ENCODE measurements at regions not wholly inside any gene's neighbourhood (a gene's known extent, or its start where the extent isn't known, plus 50 kb on each side); places are given as distances from the start of the nearest gene placed in this dataset.

- H3K27ac ChIP-seq: no peak overlapping the region
- no peak for TF ChIP-seq ZFX (IDR thresholded peaks at IDR 0.05)
- TF ChIP-seq CTCF (conservative IDR thresholded peaks at IDR 0.05): no peak
Measured at GRCh38 chr11:109785198-109785597, 308.0 kb upstream of the ZC3H12C start.

- H3K27ac ChIP-seq: no peak overlapping the region
- TF ChIP-seq ZFX (IDR thresholded peaks at IDR 0.05): no peak
- TF ChIP-seq CTCF (conservative IDR thresholded peaks at IDR 0.05): no peak
Measured at GRCh38 chr11:109785714-109786113, 307.5 kb upstream of the ZC3H12C start.

- TF ChIP-seq CTCF (conservative IDR thresholded peaks at IDR 0.05) (no peak), ZFX (IDR thresholded peaks at IDR 0.05) (no peak)
- H3K27ac ChIP-seq: no peak overlapping the region
Measured at GRCh38 chr11:109788948-109789490, 304.2 kb upstream of the ZC3H12C start.

GRCh38 chr11:109789901-109790300 is 303.3 kb upstream of the ZC3H12C start:
- TF ChIP-seq CTCF (conservative IDR thresholded peaks at IDR 0.05) (no peak), ZFX (IDR thresholded peaks at IDR 0.05) (no peak)
- H3K27ac ChIP-seq: no peak overlapping the region

- no peak overlapping the region for H3K27ac ChIP-seq
- TF ChIP-seq ZFX (IDR thresholded peaks at IDR 0.05) (no peak), CTCF (conservative IDR thresholded peaks at IDR 0.05) (no peak)
Measured at GRCh38 chr11:109791337-109791736, 301.9 kb upstream of the ZC3H12C start.

GRCh38 chr11:109794501-109794900 is 298.7 kb upstream of the ZC3H12C start:
- no peak for TF ChIP-seq ZFX (IDR thresholded peaks at IDR 0.05)
- TF ChIP-seq CTCF (conservative IDR thresholded peaks at IDR 0.05): no peak
- no peak overlapping the region for H3K27ac ChIP-seq

GRCh38 chr11:109795234-109795633 is 298.0 kb upstream of the ZC3H12C start:
- TF ChIP-seq ZFX (IDR thresholded peaks at IDR 0.05) (no peak), CTCF (conservative IDR thresholded peaks at IDR 0.05) (no peak)
- H3K27ac ChIP-seq: no peak overlapping the region

Measured in C4-2B (cell line).